Suprapubic skin (tissue), 4 donors: ENCODE measurements at regions not wholly inside any gene's neighbourhood (a gene's known extent, or its start where the extent isn't known, plus 50 kb on each side); places are given as distances from the start of the nearest gene placed in this dataset.

Experiments used
- DNase-seq, 2 donors: peaks; one replicate each; pipeline ENCODE4 v3.0.0-alpha.2; 2019; ENCODE audit warnings: low spot score in 2 of 2
- H3K27ac ChIP-seq: fragments of 200-600 bp; sonication (generic); one replicate; pipeline ENCODE4 v1.5.1; 2019
- H3K27me3 ChIP-seq: fragments of 200-600 bp; sonication (generic); one replicate; pipeline ENCODE4 v1.5.1; 2019
- H3K36me3 ChIP-seq: fragments of 200-600 bp; sonication (generic); one replicate; pipeline ENCODE4 v1.5.1; 2019
- H3K4me1 ChIP-seq: fragments of 200-600 bp; sonication (generic); one replicate; pipeline ENCODE4 v1.5.1; 2019
- H3K4me3 ChIP-seq: fragments of 200-600 bp; sonication (generic); one replicate; pipeline ENCODE4 v1.5.1; 2019; ENCODE audit warnings: mild to moderate bottlenecking
- H3K9me3 ChIP-seq: fragments of 200-600 bp; sonication (generic); one replicate; pipeline ENCODE4 v1.5.1; 2019
- CTCF ChIP-seq, 2 donors: fragments of 200-600 bp in 1 of 2; fragments of 450-650 bp in 1 of 2; sonication (generic) in 1 of 2; IDR thresholded peaks; one replicate each; pipeline ENCODE4 v1.5.1; 2016 to 2019; ENCODE audit warnings: antibody characterized with exemption in 2 of 2, mild to moderate bottlenecking in 1 of 2, moderate library complexity in 1 of 2
- EP300 ChIP-seq: sonication (generic); formaldehyde crosslinking; IDR thresholded peaks from one replicate; pipeline ENCODE4 v1.6.1; 2017; ENCODE audit warnings: antibody characterized with exemption
- POLR2A ChIP-seq, 2 donors: fragments of 450-650 bp; IDR thresholded peaks; one replicate each; pipeline ENCODE4 v1.6.1; 2017; ENCODE audit warnings: antibody characterized with exemption in 2 of 2, mild to moderate bottlenecking in 2 of 2, moderate library complexity in 2 of 2
- POLR2AphosphoS5 ChIP-seq, 3 donors: sonication (generic); formaldehyde crosslinking; IDR thresholded peaks; one replicate each; pipeline ENCODE4 v1.6.1; 2017; ENCODE audit warnings: antibody characterized with exemption in 3 of 3
- WGBS: methylation state at CpG from one replicate; pipeline ENCODE4 v1.1.5; 2018; 5-methylcytosine and 5-hydroxymethylcytosine counted together

- H3K27ac ChIP-seq, result no peak overlapping the region
- 92% methylated on average over 2 of the region's 2 CpGs for WGBS
- no peaks in the 10 kb centered on the region for H3K27me3 ChIP-seq
- no peak for TF ChIP-seq EP300
- H3K4me3 ChIP-seq, result no peak overlapping the region
- H3K4me1 ChIP-seq, result peaks cover 6% of the 10 kb centered on the region
- no peak for DNase-seq
- no peaks in the 10 kb centered on the region for H3K9me3 ChIP-seq
- no peaks in the 10 kb centered on the region for H3K36me3 ChIP-seq
Observed at GRCh38 chr14:71485833-71486232, 446.4 kb upstream of the RGS6 start.

- no peak for DNase-seq
- Histone ChIP-seq H3K4me3 (no peak overlapping the region), H3K36me3 (no peaks in the 10 kb centered on the region), H3K4me1 (peaks cover 6% of the 10 kb centered on the region), H3K27me3 (no peaks in the 10 kb centered on the region), H3K27ac (no peak overlapping the region), H3K9me3 (no peaks in the 10 kb centered on the region)
- WGBS, result 87% methylated on average over 2 of the region's 2 CpGs
- TF ChIP-seq EP300 (no peak), CTCF (IDR thresholded peaks at IDR 0.05) (no peak), POLR2AphosphoS5 (IDR thresholded peaks at IDR 0.05) (no peak), POLR2A (IDR thresholded peaks at IDR 0.05) (no peak)
Observed at GRCh38 chr14:71486279-71486678, 445.9 kb upstream of the RGS6 start.

- H3K4me3 ChIP-seq, result no peak overlapping the region
- no peaks in the 10 kb centered on the region for H3K9me3 ChIP-seq
- no peak for TF ChIP-seq EP300
- TF ChIP-seq POLR2A (IDR thresholded peaks at IDR 0.05), result no peak
- no peaks in the 10 kb centered on the region for H3K27me3 ChIP-seq
- H3K4me1 ChIP-seq, result peaks cover 6% of the 10 kb centered on the region
- no peaks in the 10 kb centered on the region for H3K36me3 ChIP-seq
- no peak for DNase-seq
- no peak overlapping the region for H3K27ac ChIP-seq
Observed at GRCh38 chr14:71487449-71487848, 444.8 kb upstream of the RGS6 start.

- Histone ChIP-seq H3K27ac (no peak overlapping the region), H3K27me3 (no peaks in the 10 kb centered on the region), H3K9me3 (no peaks in the 10 kb centered on the region), H3K4me3 (no peak overlapping the region), H3K36me3 (no peaks in the 10 kb centered on the region), H3K4me1 (peaks cover 6% of the 10 kb centered on the region)
- WGBS, result 74% methylated on average over 2 of the region's 2 CpGs
- TF ChIP-seq EP300 (no peak), POLR2AphosphoS5 (IDR thresholded peaks at IDR 0.05) (no peak), POLR2A (IDR thresholded peaks at IDR 0.05) (no peak), CTCF (IDR thresholded peaks at IDR 0.05) (no peak)
- DNase-seq, result no peak
Observed at GRCh38 chr14:71487941-71488340, 444.3 kb upstream of the RGS6 start.

- no peak for DNase-seq
- no peaks in the 10 kb centered on the region for H3K36me3 ChIP-seq
- no peaks in the 10 kb centered on the region for H3K27me3 ChIP-seq
- TF ChIP-seq EP300 (no peak), POLR2A (IDR thresholded peaks at IDR 0.05) (no peak), POLR2AphosphoS5 (IDR thresholded peaks at IDR 0.05) (no peak), CTCF (IDR thresholded peaks at IDR 0.05) (no peak)
- no peak overlapping the region for H3K27ac ChIP-seq
- no peak overlapping the region for H3K4me3 ChIP-seq
- H3K4me1 ChIP-seq, result peaks cover 6% of the 10 kb centered on the region
- WGBS, result 79% methylated on average over 4 of the region's 4 CpGs
- H3K9me3 ChIP-seq, result no peaks in the 10 kb centered on the region
Observed at GRCh38 chr14:71488703-71489191, 443.5 kb upstream of the RGS6 start.

- Histone ChIP-seq H3K36me3 (no peaks in the 10 kb centered on the region), H3K9me3 (no peaks in the 10 kb centered on the region), H3K27me3 (no peaks in the 10 kb centered on the region), H3K27ac (no peak overlapping the region), H3K4me3 (no peak overlapping the region), H3K4me1 (peaks cover 6% of the 10 kb centered on the region)
- 89% methylated on average over 3 of the region's 3 CpGs for WGBS
- TF ChIP-seq CTCF (IDR thresholded peaks at IDR 0.05) (no peak), POLR2A (IDR thresholded peaks at IDR 0.05) (no peak), POLR2AphosphoS5 (IDR thresholded peaks at IDR 0.05) (no peak), EP300 (no peak)
- no peak for DNase-seq
Observed at GRCh38 chr14:71489742-71490141, 442.5 kb upstream of the RGS6 start.
